OCI-LY1 (cell line): ENCODE measurements at regions not wholly inside any gene's neighbourhood (a gene's known extent, or its start where the extent isn't known, plus 50 kb on each side); places are given as distances from the start of the nearest gene placed in this dataset.

ENCODE experiments used
- CTCF ChIP-seq: fragments of 200-600 bp; sonication (generic), shearing (Covaris generic); IDR thresholded peaks from 2 replicates; pipeline ENCODE4 v1.5.1; 2017; ENCODE audit warnings: mild to moderate bottlenecking, antibody characterized with exemption, low read length, moderate library complexity, mixed read lengths
- EZH2 ChIP-seq: fragments of 200-600 bp; sonication (generic), shearing (Covaris generic); IDR thresholded peaks from 2 replicates; pipeline ENCODE4 v1.8.0; 2017; ENCODE audit warnings: borderline replicate concordance, mixed run types, mild to moderate bottlenecking, antibody characterized with exemption, low read length, moderate library complexity, mixed read lengths

GRCh38 chr11:103699656-103700055, 336.8 kb upstream of the DDI1 start:
- TF ChIP-seq CTCF = no peak
- no peak for TF ChIP-seq EZH2
